PC-9 (cell line): ENCODE measurements at regions not wholly inside any gene's neighbourhood (a gene's known extent, or its start where the extent isn't known, plus 50 kb on each side); places are given as distances from the start of the nearest gene placed in this dataset.

Source experiments
- BruUV-seq: library from RNA; stranded (reverse); fragments of 400-500 nt; replicated peaks from 2 replicates; lab custom pipeline; 2021; lab: Mats Ljungman, UMichigan
- CTCF ChIA-PET: fragments of 300-600 bp; sonication (Branson Sonifier 250); formaldehyde crosslinking; loops from one replicate; lab custom pipeline; 2022; ENCODE audit warnings: antibody characterized with exemption; lab: Charles Lee
- POLR2A ChIA-PET: fragments of 300-600 bp; sonication (Branson Sonifier 250); formaldehyde crosslinking; loops from one replicate; lab custom pipeline; 2022; ENCODE audit warnings: antibody characterized with exemption; ENCODE audit not compliant: unreplicated experiment; lab: Charles Lee
- DNase-seq, 2 experiments: peaks; one replicate each; pipeline versions ENCODE4 v3.0.0 to v3.0.0-alpha.2; 2015 to 2022; ENCODE audit warnings: mixed read lengths in 1 of 2
- H2AFZ ChIP-seq: fragments of 200-600 bp; sonication (generic); 2 replicates; pipeline ENCODE4 v1.8.1; 2017; ENCODE audit warnings: antibody characterized with exemption
- H3F3A ChIP-seq: fragments of 200-600 bp; sonication (generic); 2 replicates; pipeline ENCODE4 v1.8.1; 2017; ENCODE audit warnings: antibody characterized with exemption, mild to moderate bottlenecking, low read depth; ENCODE audit not compliant: insufficient read depth
- H3K27ac ChIP-seq: fragments of 200-600 bp; sonication (generic); 2 replicates; pipeline ENCODE4 v1.6.1; 2016; ENCODE audit warnings: mixed run types
- H3K27me3 ChIP-seq: fragments of 200-600 bp; sonication (generic); 2 replicates; pipeline ENCODE4 v1.6.1; 2016; ENCODE audit warnings: low read depth, mixed run types; ENCODE audit not compliant: insufficient read depth
- H3K36me3 ChIP-seq: fragments of 200-600 bp; sonication (generic); 2 replicates; pipeline ENCODE4 v1.6.1; 2016; ENCODE audit warnings: low read depth, mixed run types
- H3K4me1 ChIP-seq: fragments of 200-600 bp; sonication (generic); replicated peaks from 2 replicates; pipeline ENCODE4 v1.6.1; 2016; ENCODE audit warnings: mixed run types; ENCODE audit not compliant: insufficient read depth
- H3K4me2 ChIP-seq: fragments of 200-600 bp; sonication (generic); 2 replicates; pipeline ENCODE4 v1.6.1; 2017; ENCODE audit warnings: mixed run types
- H3K4me3 ChIP-seq: fragments of 200-600 bp; sonication (generic); 2 replicates; pipeline ENCODE4 v1.6.1; 2016; ENCODE audit warnings: mixed run types
- H3K79me2 ChIP-seq: fragments of 200-600 bp; sonication (generic); 2 replicates; pipeline ENCODE4 v1.6.1; 2017; ENCODE audit warnings: low read depth, mixed run types
- H3K9me2 ChIP-seq: fragments of 200-600 bp; sonication (generic); 2 replicates; pipeline ENCODE4 v1.8.1; 2017; ENCODE audit warnings: mild to moderate bottlenecking; ENCODE audit not compliant: insufficient read depth
- H3K9me3 ChIP-seq: fragments of 200-600 bp; sonication (generic); 2 replicates; pipeline ENCODE4 v1.8.1; 2016; ENCODE audit warnings: low read depth; ENCODE audit not compliant: insufficient read depth
- H4K20me1 ChIP-seq: fragments of 200-600 bp; sonication (generic); 2 replicates; pipeline ENCODE4 v1.8.1; 2017; ENCODE audit not compliant: insufficient read depth
- CTCF ChIP-seq: fragments of 200-600 bp; sonication (generic); conservative IDR thresholded peaks from 2 replicates; pipeline ENCODE4 v1.6.1; 2017; ENCODE audit warnings: mixed run types, antibody characterized with exemption, mild to moderate bottlenecking, moderate library complexity
- EZH2 ChIP-seq: fragments of 200-600 bp; sonication (generic); IDR thresholded peaks from 2 replicates; pipeline ENCODE4 v1.8.0; 2017; ENCODE audit warnings: antibody characterized with exemption, low read depth
- intact Hi-C: fragments of 100-400 bp; cut with micrococcal nuclease; formaldehyde crosslinking; loops from one replicate; pipeline ENCODE4 v1.10.0; 2022; ENCODE audit not compliant: unreplicated experiment

- intact Hi-C loops: no loop called here
- no peak for DNase-seq
- H3K27me3 ChIP-seq: no peaks in the 10 kb centered on the region
- 0 out of 2 replicates have a peak, but pooled peaks cover 3% of the 10 kb centered on the region for H3K9me3 ChIP-seq
- no peaks in the 10 kb centered on the region for H3K36me3 ChIP-seq
- H2AFZ ChIP-seq: no peak overlapping the region
- H3K4me1 ChIP-seq: no peaks in the 10 kb centered on the region
- no peak overlapping the region for H3K4me3 ChIP-seq
- no peak overlapping the region for H3K4me2 ChIP-seq
- H3F3A ChIP-seq: no peaks in the 10 kb centered on the region
- H3K79me2 ChIP-seq: no peaks in the 10 kb centered on the region
- BruUV-seq: no TSS peak
- no peaks in the 10 kb centered on the region for H4K20me1 ChIP-seq
- H3K27ac ChIP-seq: no peak overlapping the region
- H3K9me2 ChIP-seq: no peaks in the 10 kb centered on the region
- ChIA-PET CTCF (no interaction called here), POLR2A (no interaction called here)
- no peak for TF ChIP-seq EZH2
- no peak for TF ChIP-seq CTCF
Measured at GRCh38 chr6:12440981-12441380, 150.8 kb downstream of the EDN1 start.

- no peaks in the 10 kb centered on the region for H3K9me2 ChIP-seq
- H4K20me1 ChIP-seq: no peaks in the 10 kb centered on the region
- ChIA-PET POLR2A (no interaction called here), CTCF (no interaction called here)
- H3K27ac ChIP-seq: no peak overlapping the region
- H3K36me3 ChIP-seq: no peaks in the 10 kb centered on the region
- H3K79me2 ChIP-seq: no peaks in the 10 kb centered on the region
- no peak for DNase-seq
- TF ChIP-seq EZH2 (no peak), CTCF (no peak)
- H3K27me3 ChIP-seq: no peaks in the 10 kb centered on the region
- H3K4me2 ChIP-seq: no peak overlapping the region
- 0 out of 2 replicates have a peak, but pooled peaks cover 3% of the 10 kb centered on the region for H3K9me3 ChIP-seq
- no peak overlapping the region for H3K4me3 ChIP-seq
- H2AFZ ChIP-seq: no peak overlapping the region
- no peaks in the 10 kb centered on the region for H3K4me1 ChIP-seq
- intact Hi-C loops: no loop called here
- H3F3A ChIP-seq: no peaks in the 10 kb centered on the region
- no TSS peak for BruUV-seq
Measured at GRCh38 chr6:12442455-12442854, 152.3 kb downstream of the EDN1 start.

- H3K9me3 ChIP-seq: 0 out of 2 replicates have a peak, but pooled peaks cover 3% of the 10 kb centered on the region
- H3K27ac ChIP-seq: no peak overlapping the region
- POLR2A ChIA-PET: no interaction called here
- no peak for TF ChIP-seq EZH2
- H3F3A ChIP-seq: no peaks in the 10 kb centered on the region
- no peak overlapping the region for H3K4me2 ChIP-seq
- no peaks in the 10 kb centered on the region for H4K20me1 ChIP-seq
- intact Hi-C loops: no loop called here
- no peaks in the 10 kb centered on the region for H3K27me3 ChIP-seq
- H3K4me3 ChIP-seq: no peak overlapping the region
- H3K36me3 ChIP-seq: no peaks in the 10 kb centered on the region
- no peak overlapping the region for H2AFZ ChIP-seq
- no peaks in the 10 kb centered on the region for H3K9me2 ChIP-seq
- no TSS peak for BruUV-seq
- no peak for DNase-seq
- no peaks in the 10 kb centered on the region for H3K79me2 ChIP-seq
- CTCF ChIA-PET: no interaction called here
- no peaks in the 10 kb centered on the region for H3K4me1 ChIP-seq
Measured at GRCh38 chr6:12446394-12446793, 156.2 kb downstream of the EDN1 start.

GRCh38 chr6:12449447-12449846, 159.3 kb downstream of the EDN1 start:
- Histone ChIP-seq H3K36me3 (no peaks in the 10 kb centered on the region), H3K9me2 (no peaks in the 10 kb centered on the region), H4K20me1 (no peaks in the 10 kb centered on the region), H3K79me2 (no peaks in the 10 kb centered on the region), H3K4me2 (no peak overlapping the region), H3K27ac (no peak overlapping the region), H3K9me3 (peaks cover 9% of the 10 kb centered on the region; the same call in 1 of the 2 replicates), H3F3A (no peaks in the 10 kb centered on the region), H3K4me3 (no peak overlapping the region), H2AFZ (no peak overlapping the region), H3K4me1 (no peaks in the 10 kb centered on the region), H3K27me3 (no peaks in the 10 kb centered on the region)
- intact Hi-C loops: no loop called here
- CTCF ChIA-PET: interaction anchor here (0.6 kb wide), 1 partner anchor 140 kb away, joined by 3 read pairs; no protein-coding TSS in a partner anchor
- no TSS peak for BruUV-seq
- TF ChIP-seq EZH2: no peak
- no peak for TF ChIP-seq CTCF
- POLR2A ChIA-PET: no interaction called here
- no peak for DNase-seq
